ENCODE measurements at regions not wholly inside any gene's neighbourhood (a gene's known extent, or its start where the extent isn't known, plus 50 kb on each side); places are given as distances from the start of the nearest gene placed in this dataset.

- TF ChIP-seq, protein P1, sequence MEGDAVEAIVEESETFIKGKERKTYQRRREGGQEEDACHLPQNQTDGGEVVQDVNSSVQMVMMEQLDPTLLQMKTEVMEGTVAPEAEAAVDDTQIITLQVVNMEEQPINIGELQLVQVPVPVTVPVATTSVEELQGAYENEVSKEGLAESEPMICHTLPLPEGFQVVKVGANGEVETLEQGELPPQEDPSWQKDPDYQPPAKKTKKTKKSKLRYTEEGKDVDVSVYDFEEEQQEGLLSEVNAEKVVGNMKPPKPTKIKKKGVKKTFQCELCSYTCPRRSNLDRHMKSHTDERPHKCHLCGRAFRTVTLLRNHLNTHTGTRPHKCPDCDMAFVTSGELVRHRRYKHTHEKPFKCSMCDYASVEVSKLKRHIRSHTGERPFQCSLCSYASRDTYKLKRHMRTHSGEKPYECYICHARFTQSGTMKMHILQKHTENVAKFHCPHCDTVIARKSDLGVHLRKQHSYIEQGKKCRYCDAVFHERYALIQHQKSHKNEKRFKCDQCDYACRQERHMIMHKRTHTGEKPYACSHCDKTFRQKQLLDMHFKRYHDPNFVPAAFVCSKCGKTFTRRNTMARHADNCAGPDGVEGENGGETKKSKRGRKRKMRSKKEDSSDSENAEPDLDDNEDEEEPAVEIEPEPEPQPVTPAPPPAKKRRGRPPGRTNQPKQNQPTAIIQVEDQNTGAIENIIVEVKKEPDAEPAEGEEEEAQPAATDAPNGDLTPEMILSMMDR (IDR thresholded peaks at IDR 0.05), result no peak
- no peak for TF ChIP-seq POLR2A (IDR thresholded peaks at IDR 0.05)
Observed at GRCh38 chr13:59229861-59230260, 933.9 kb downstream of the DIAPH3 start.
